M059J (cell line): ENCODE measurements at regions not wholly inside any gene's neighbourhood (a gene's known extent, or its start where the extent isn't known, plus 50 kb on each side); places are given as distances from the start of the nearest gene placed in this dataset.

Source experiments
- DNase-seq: peaks from one replicate; pipeline ENCODE4 v3.0.0-alpha.2; 2012; ENCODE audit warnings: low read depth

DNA sequence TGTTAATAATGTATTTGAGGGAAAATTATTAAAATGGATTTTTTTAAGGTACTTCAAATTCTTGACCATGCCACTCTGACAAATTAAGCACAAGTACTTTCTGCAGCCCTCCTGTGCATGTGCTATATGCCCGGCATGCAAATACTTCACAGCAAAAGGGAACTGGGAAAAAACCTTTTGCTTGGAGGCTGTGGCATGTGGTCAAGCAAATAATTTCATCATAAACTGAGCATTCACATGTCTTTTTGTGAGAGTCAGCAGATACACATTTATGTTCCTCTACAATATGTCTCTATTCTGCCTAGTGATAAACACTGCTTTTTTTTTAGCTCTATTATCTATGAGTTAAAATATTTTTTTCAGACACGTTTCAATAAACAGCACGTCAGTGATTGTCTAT is 53.7 kb upstream of the SEMA3A start:
- DNase-seq, result peak; percentile 35

DNA sequence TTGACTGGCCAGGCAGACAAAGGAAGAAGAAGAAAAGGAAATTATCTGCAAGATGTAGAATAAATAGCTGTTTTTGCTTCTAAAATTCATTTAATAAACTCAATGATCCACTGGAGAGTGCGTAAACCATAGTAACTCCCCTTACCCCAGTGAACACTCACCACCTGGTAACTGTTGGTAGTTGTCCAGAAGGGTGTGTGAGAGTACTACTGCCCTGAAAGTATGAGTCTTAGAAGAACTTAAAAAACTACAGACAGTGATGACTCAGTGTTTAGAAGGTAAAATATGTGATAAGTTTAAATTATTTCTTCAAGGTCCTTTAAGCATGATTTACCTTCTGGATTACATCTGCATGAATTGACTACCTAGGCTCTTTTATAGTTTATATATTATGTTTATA is 53.0 kb upstream of the SEMA3A start:
- DNase-seq, result peak; percentile 75

DNA sequence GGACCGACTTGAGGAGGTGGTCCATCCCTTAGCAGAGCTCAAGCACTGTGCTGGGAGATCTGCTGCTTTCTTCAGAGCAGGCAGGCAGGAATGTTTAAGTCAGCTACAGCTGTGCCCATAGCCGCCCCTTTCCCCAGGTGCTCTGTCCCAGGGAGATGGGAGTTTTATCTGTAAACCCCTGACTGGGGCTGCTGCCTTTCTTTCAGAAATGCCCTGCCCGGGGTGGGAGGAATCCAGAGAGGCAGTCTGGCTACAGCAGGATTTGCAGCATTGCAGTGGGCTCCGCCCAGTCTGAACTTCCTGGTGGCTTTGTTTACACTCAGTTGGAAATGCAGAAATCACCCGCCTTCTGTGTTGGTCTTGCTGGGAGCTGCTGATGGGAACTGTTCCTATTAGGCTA is 51.2 kb upstream of the SEMA3A start:
- DNase-seq, result no peak
